ENCODE measurements at regions not wholly inside any gene's neighbourhood (a gene's known extent, or its start where the extent isn't known, plus 50 kb on each side); places are given as distances from the start of the nearest gene placed in this dataset.
"Not testable (repeated sequence)": the region's sequence is repeated elsewhere in the genome, so short reads cannot be mapped to it uniquely, and the experiment has no call there.

DNA sequence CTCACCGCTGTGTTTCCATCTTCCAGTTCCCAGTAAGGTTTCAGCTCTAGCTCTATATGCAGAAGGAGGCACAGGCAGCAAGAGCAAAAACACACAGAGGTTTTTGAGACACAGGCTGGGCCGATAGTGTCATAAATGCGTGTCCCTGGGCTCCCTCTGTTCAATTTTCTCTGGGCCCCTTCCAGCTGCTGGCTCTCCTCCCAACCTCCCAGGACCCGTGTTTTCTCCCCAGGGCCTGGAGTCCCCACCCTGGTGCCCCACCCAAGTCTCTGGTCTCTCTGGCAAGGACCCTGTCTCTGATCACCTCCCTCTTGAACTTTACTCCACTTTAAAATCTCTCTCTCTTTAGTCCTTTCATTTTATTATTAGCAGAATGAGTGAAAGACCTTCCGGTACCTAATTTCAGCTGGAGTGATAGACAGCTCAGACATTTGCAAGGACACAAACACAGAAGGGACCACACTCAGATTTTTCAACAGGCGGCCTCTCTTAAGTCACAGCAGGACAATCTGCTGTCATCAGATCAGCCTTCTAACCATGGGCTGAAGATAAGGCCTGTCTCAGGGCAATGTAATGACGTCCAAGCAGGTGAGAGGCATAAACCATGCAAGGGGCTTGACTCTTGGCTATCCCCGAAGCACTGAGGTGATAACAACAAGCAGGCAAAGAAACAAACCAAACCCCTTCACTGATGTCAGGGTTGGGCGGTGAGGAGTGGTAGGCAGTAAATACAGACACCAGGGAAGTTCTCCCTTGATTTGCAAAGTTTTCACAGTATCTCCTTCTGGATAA, 190.0 kb upstream of the IRS2 start:
- DNase-seq: no peak

DNA sequence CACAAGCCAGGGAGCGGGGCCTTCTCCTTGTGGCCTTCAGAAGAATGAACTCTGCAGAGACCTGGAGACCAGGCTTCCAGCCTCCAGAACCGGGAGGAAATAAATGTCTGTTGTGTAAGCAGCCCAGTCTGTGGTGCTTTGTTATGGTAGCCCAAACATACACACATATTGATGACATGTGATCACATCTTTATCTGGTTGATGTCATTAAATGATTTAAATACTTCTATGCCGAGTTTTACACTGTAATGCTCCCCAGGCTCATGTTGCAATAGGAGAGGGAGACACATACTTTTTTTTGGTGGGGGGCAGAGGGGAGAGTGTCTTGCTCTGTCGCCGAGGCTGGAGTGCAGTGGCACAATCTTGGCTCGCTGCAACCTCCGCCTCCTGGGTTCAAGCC, 188.0 kb upstream of the IRS2 start:
- no peak for DNase-seq

DNA sequence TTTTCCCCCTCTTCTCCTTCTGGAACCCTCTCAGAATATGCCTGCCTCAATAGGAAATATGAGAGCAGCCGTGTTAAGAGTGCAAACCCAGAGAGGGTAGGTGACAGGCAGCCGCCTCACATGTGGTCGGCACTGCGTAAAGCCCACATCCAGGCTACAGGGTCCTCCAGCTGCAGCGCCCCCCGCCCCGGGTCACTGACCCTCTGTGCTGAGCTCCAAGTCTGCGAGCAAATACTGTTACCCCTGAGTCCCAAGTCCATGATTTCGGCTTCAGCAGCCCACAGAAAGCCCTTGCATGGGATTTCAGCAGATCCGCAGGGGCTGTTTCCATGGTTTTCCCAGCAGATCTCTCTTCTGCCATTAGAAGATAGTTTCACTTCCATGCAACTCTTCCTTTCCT, 186.9 kb upstream of the IRS2 start:
- DNase-seq: no peak

DNA sequence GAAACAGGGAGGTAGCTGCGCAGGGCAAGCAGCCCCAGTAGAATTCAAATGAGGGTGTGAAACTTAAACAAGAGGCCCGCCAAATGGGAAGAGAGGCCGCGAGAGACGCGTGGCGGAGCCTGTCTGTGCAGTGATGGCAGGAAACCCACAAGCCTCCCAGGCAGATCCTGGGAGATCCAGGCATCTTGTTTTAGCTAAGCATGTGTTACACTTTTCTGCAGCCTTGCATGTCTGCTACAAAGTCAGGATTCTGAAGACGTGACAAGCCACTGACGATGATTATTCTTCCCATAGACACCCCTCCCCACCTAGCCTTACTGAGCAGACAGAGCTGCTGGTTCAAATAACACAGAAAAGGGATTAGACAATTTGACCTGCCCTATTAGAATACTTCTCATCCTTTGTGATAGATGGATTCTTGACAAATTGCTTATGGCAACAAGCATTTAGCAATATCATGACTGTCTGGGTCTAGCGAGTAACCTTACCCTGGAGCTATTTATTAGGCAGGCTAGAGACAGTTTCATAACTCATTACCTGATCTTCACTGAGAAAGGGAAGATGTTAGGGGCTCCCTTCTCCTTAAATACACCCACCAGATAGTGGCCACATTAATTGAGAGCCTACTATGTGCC, 185.2 kb upstream of the IRS2 start:
- DNase-seq: no peak

DNA sequence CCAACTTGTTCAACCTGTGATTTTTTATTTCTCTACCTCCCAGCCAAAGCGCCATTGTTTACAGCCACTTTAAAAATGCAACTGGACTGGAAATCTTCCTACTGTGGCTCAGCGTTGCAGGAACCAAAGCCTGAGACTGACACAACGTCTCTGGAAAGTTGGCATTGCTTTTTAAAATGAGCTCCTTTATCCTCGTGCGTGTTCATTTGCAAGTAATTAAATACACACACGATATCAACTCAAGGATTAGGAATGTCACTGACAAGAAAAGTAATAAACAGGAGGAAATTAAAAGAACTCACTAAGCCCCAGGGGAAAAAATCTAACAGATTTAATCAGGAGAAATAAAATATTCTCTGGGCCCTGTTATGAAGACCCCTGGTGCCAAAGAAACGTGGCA, 184.6 kb upstream of the IRS2 start:
- no peak for DNase-seq

DNA sequence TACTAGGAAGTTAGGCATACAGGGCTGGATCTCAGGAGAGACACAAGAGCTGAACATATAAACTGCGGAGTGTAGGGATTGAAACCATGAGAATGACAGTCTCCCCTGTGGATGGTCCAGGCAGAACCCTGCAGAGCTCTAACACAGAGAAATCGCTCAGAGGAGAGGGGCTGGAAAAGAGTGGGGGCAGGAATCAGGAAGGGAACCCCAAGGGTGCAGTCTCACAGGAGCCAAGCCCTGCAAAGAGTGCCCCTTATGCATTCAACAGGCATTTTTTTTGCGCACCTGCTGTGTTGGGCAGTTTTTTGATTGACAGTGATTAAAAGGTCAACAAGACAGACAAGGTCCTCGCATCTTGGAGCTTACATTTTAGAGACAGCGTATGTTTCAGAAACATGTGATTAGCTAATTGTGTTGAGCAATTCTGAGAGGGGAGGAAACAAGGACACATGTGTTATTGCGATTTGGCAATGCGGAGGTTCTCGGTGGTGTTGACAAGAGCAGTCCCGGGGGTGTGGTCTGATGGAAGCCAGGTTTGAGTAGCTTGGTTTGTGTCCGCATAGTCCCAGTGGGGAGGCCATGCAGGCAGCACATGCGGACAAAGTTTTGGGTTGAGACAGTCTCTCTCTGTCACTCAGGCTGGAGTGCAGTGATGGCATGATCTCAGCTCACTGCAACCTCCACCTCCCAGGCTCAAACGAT, 182.6 kb upstream of the IRS2 start:
- DNase-seq: no peak

DNA sequence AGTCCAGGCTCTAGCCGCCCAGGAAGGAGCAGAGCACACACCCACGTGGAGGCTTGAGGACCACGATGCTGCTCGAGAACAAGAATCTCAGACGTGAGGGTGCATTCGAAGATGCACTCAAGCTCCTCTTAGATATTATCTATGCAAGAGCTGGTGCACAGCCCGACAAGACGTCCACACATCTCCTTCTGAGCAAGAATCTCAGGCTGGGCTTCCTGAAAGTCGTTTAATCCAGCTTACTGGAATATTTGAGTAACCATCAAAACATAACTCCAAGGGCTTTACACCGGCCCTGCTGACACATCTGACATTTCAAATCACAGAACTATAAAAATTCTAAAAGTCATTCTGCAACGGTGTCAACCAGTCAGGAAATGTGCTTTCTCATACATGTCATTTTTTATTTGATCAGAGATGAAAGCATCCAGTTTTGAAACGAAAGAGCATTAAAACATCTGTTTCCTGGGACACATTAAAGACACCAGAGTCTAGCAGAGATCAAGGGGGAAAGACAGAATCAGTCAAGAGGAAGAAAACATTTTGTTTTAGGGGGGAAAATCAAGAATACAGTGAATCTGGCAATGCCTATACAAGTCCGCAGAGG, 177.7 kb upstream of the IRS2 start:
- no peak for DNase-seq

DNA sequence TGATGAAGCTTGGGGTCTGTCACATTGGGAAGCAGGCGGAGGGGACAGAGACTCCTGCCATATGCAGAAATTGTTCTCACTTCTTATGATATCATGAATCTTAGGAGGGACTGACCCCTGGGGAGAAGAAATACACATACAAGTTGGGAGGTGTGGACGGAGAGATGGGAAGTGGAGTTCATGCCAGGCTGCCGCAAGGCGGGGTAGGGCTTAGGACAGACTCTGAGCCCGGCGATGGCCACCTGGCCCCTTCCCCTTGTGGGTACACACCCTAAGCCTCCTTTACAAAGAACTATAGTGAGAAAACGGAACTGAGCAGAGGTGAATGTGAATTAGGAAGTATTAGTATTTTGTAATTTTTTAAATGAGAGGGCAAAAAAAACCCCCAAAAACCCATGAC, 177.0 kb upstream of the IRS2 start:
- no peak for DNase-seq

DNA sequence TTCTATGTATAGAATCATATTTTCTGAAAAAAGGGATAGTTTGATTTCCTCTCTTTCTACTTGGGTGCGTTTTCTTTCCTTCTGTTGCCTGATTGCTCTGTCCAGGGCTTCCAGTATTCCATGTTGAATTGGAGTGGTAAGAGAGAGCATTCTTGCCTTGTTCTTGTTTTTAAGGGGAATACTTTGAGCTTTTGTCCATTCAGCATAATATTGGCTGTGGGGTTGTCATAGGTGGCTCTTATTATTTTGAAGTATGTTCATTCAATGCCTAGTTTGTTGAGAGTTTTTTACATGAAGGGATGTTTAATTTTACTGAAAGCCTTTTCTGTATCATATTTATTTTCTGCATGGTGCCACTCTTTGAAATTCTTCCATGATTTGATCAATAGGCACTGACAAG, 173.5 kb upstream of the IRS2 start:
- DNase-seq: no peak

DNA sequence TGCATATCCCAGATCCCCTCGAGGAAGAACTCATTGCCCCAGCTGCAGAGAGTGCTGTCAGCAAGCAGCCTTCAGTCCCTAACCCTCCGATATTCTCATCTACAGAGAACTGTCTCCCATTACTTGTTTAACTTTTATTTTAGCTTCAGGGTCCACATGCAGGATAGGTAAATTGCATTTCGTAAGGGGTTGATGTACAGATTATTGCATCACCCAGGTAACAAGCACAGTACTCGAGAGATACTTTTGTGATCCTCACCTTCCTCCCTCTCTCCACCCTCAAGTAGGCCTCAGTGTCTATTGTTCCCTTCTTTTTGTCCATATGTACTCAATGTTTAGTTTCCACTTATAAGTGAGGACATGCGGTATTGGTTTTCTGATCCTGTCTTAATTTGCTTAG, 171.5 kb upstream of the IRS2 start:
- no peak for DNase-seq

DNA sequence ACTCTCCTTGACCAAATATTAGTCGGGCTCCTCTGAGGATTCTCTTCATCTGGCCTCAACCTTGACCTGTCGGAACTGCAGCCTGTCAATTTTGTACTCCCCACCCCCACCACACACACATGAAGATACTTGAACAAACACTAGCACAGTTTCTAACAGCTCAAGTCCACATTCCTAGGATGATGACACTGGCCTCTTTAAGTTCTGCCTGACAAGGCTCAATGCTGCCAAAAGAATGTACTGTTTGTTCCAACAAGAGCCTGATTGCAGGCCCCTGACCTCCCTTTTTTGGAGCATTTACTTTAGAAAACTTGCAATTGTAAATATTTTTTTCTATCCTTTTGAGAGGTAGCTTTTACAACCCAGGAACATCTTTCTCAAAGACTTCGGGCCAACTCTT, 169.2 kb upstream of the IRS2 start:
- DNase-seq: no peak

DNA sequence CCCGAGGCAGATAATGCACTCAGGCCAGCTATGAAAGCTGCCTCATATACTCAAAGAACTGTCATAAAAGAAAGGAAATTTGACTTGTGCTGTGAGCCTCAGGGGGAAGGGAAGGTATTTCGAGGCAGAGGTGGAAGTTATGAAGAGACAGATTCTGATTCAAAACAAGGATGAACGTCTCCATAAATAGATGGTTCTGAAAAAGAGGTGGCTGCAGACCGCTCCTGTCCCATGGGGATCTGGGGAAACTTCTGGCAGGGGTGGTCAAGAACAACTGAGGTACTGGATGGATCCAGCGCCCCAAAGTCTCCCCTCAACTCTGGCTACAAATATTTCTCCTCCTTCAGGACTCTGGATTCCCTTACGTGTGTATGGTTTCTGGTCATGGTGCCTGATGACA, 168.1 kb upstream of the IRS2 start:
- DNase-seq: no peak

DNA sequence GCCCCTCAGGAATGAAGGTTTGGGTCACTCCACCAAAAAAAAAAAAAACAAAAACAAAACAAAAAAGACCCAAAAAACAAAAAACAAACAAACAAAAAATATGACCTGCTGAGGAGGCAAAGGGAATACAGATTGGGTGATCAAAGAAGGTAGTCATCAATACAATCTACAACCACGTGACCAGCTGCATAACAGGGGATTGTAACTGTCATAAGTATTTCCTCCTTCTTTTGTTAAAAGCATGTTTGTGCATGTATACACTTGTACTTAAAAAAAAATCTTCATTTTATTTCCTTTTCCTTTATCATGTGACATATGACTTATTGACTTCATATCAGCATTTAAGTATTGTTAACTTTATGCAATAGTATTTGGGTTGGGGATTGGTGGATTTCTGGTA, 165.1 kb upstream of the IRS2 start:
- no peak for DNase-seq

DNA sequence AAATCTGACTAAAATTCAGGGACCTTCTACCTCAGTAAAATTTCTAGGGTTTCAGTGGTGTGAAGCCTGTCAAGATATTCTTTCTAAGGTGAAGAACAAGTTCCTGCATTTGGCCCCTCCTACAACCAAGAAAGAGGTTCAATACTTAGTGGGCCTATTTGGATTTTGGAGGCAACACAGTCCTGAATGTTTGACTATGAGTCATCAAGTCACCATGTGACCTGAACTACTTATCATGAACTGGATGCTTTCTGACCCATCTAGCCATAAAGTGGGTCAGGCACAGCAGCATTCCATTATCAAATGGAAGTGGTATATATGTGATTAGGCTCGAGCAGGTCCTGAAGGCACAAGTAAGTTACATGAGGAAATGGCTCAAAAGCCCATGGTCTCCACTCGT, 163.0 kb upstream of the IRS2 start:
- no peak for DNase-seq

DNA sequence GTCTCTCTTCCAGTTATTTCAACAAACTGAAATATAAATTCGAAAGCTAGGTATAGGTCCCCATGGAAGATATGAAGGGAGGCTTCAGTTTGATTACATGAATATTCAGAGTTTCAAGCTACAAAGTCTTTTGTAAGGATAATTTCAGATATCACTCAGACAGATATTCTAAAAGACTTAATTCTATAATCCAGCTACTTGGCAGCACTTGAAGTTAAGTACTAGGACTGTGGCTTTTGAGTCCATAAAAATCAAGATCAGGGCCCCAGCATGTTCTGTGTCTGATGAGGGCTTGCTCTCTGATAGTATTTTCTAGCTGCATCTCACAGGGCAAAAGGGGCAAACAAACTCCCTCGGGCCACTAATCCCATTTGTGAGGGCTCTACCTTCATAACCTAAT, 160.6 kb upstream of the IRS2 start:
- DNase-seq: no peak

DNA sequence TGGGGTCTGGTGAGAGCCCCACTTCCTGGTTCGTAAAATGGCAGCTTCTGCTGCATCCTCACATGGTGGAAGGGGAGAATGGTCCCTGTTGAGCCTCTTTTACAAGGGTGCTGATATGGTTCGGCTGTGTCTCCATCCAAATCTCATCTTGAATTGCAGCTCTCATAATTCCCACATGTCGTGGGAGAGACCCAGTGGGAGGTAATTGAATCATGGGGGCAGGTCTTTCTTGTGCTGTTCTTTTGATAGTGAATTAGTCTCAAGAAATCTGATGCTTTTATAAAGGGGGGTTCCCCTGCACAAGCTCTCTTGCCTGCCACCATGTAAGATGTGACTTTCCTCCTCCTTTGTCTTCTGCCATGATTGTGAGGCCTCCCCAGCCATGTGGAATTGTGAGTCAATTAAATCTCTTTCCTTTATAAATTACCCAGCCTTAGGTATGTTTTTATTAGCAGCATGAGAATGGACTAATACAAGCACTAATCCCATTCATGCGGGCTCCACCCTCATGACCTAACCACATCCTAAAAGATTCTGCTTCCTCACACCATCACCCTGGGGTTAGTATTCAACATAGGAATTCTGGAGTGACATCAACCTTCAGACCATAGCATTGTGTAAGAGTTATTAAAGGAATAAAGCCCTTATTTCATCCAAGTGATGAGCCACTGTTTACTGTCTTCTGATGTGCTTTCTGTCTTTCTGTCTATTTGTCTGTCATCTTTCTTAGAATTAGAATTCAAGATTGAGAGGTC, 159.0 kb upstream of the IRS2 start:
- DNase-seq: no peak

DNA sequence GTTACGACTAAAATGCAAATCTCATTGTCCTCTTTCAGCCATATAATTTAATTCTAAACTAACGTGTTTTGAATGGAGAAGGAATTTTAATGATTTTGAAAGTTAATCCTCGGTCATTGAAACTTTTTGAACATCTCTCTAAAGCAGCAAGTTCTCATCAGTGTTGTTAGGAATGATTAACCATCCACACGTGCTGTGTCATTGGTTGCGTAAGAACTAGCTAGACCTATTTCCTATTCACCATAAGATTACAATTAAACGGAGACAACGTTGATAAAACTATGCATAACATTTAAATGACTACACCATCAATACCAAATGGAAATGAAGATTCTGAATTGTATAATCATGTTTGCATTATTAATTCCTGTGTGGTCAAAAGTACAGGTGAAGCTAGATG, 155.6 kb upstream of the IRS2 start:
- DNase-seq: peak; percentile 1

DNA sequence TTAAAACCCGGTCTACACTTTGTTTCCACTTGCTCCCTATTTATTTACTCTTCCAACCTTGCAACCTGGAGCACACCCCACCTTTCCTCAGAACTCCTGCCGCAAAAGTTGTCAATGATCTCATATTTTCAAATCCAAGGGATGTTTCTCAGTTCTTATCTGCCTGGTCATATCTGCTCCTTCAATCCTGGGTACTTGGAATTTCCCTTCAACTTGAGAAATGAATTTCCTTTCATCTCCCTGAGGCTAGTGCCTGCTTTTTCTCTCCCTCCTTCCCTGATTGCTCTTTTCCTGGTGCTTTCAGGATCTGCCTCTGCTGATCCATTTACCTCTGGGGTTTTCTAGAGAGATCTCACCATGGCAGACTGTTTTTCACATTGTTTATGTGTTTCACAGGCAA, 154.8 kb upstream of the IRS2 start:
- DNase-seq: no peak

DNA sequence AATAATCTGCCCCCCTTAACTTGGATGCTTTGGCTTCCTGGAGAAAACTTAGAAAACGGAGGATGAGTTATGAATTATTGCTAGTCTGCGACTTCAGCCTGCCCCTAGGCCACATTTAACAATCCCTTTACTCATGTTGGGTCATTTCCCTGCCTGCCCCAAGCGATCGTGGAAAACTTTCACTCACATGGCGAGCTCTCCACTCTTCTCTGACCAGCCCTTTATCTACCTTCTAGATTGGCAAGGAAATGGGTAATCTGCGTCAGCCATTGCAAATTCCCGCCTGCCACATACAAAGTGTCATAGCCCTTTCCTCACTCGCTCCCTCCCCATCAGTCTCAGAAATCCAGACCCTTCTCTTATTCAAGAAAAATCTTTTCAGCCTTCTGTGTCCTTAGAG, 154.3 kb upstream of the IRS2 start:
- no peak for DNase-seq

DNA sequence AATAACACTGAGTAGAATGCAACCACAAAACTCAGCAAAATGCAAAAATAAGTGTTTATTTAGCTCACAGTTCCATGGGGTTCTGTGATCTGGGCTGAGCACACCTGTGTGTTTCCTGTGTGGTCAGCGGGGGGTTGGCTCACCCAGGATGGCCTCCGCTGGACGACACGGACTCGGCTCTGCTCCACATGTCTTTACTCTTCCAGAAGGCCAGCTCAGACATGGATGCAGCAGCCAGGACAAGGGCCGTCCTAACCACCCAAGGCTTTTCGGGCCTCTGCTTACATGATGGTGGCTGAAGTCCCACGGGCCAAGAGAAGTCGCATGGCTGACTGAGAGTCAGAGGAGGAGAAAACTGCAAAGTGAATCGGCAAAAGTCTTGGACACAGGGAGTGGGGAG, 153.5 kb upstream of the IRS2 start:
- DNase-seq: no peak

DNA sequence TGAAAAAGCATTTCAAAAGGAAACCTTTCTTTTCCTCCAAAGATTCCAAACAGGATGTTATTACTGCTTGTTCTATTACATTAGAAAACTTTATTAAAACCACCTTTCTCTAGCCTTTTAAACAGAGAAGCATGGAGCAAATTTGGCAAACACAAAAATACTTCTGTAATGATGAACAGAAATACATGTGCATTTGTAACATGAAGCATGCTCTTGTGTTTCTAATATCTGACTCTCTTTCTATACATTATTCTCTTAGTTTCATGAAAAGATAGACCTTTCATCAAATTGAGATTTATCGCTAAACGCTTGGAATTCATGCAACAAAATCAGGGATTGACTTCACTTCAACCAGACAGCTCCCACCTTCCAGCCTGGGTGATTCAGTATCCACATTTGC, 152.8 kb upstream of the IRS2 start:
- no peak for DNase-seq

DNA sequence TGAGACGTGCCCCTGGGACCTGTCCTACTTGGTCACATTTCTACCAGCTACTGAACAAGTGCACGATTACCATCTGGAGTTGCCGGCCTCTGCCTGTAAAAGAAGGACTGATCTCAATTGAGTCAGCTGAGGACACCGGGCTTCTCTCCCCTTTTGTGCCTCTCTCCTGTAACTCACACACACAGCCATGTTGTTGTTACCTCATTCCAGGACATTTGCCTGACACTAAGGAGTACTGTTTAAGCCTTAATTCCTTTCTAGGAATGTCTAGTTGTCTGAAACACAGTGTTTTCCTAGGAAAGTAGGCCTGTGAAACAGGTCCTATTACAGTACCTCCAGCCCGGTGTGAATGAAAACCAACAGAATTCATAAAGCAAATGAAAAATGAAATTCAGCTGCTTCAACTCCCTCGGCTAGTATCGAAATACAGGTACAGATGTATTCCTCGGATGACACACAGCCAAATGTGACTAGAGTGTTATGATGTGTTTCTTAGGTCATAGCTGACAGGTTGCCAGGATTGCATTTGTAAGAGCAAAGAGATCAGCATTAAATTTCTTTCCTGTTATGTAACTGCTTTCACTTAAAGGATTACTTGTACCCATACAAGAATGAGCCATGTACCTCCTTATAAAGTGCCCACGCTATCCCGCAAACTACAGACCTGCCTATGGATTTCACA, 152.0 kb upstream of the IRS2 start:
- DNase-seq: no peak

DNA sequence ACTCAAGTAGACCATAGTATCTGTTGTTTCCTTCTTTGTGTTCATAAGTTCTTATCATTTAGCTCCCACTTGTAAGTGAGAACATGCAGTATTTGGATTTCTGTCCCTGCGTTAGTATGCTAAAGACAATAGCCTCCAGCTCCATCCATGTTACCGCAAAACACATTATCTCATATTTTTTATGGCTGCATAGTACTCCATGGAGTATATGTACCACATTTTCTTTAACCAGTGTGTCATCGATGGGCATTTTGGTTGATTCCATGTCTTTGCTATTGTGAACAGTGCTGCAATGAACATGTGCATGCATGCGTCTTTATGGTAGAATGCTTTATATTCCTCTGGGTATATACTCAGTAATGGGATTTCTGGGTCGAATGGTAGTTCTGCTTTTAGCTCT, 148.1 kb upstream of the IRS2 start:
- not testable (repeated sequence) for DNase-seq
